ENCODE measurements at regions not wholly inside any gene's neighbourhood (a gene's known extent, or its start where the extent isn't known, plus 50 kb on each side); places are given as distances from the start of the nearest gene placed in this dataset.

DNA sequence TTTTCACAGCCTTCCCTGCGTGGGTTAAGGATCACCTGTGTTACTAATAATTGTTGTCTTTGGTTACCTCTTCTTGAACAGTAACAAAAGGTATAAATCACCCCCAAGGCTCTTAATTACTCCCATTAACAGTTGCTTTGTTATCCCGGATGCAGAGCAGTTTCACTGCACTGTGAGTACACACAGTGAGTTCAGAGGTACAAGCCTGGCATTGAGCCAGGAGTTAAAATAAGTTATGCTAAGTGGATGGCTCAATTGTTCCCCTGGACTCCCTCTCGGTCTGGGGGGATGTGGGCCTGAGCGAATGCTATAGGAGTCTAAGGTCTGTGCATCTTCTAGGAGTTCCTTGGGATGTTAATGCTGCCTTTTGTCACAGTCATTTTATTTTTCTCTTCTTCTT is 258.3 kb downstream of the ATG4C start:
- no peak for DNase-seq

GRCh38 chr1:63046539-63046938 is 262.6 kb downstream of the ATG4C start:
- DNase-seq, result no peak

GRCh38 chr1:63049135-63049534 is 265.2 kb downstream of the ATG4C start:
- no peak for DNase-seq

GRCh38 chr1:63051356-63051755 is 267.4 kb downstream of the ATG4C start:
- DNase-seq, result no peak

- DNase-seq, result no peak
These were observed 268.0 kb downstream of the ATG4C start for GRCh38 chr1:63051886-63052285.

- DNase-seq, result no peak
These were observed 268.2 kb upstream of the FOXD3 start for GRCh38 chr1:63054184-63054583.

GRCh38 chr1:63063367-63063766 is 259.0 kb upstream of the FOXD3 start:
- DNase-seq, result no peak

DNA sequence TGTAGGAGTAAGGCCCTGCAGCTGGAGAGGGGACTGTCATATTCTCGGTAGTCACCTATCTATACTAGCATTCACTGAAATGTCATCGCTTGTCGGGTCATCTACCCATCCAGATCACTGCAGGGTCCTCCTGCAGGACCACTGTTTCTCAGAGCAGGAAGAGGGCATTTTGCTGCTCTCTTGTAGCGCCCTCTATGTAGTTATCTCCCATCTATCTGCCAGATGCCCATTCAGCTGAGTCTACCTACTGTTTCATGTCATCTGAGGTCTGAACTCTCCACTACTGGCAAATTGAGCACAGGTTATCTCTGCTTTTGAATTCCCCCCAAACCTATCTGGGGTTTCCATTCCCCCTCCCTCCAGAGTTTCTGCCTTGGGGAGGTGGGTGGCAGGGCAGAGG is 258.2 kb upstream of the FOXD3 start:
- DNase-seq, result no peak

- no peak for DNase-seq
These were observed 253.7 kb upstream of the FOXD3 start for GRCh38 chr1:63068626-63069025.

- DNase-seq, result no peak
These were observed 253.2 kb upstream of the FOXD3 start for GRCh38 chr1:63069214-63069613.

DNA sequence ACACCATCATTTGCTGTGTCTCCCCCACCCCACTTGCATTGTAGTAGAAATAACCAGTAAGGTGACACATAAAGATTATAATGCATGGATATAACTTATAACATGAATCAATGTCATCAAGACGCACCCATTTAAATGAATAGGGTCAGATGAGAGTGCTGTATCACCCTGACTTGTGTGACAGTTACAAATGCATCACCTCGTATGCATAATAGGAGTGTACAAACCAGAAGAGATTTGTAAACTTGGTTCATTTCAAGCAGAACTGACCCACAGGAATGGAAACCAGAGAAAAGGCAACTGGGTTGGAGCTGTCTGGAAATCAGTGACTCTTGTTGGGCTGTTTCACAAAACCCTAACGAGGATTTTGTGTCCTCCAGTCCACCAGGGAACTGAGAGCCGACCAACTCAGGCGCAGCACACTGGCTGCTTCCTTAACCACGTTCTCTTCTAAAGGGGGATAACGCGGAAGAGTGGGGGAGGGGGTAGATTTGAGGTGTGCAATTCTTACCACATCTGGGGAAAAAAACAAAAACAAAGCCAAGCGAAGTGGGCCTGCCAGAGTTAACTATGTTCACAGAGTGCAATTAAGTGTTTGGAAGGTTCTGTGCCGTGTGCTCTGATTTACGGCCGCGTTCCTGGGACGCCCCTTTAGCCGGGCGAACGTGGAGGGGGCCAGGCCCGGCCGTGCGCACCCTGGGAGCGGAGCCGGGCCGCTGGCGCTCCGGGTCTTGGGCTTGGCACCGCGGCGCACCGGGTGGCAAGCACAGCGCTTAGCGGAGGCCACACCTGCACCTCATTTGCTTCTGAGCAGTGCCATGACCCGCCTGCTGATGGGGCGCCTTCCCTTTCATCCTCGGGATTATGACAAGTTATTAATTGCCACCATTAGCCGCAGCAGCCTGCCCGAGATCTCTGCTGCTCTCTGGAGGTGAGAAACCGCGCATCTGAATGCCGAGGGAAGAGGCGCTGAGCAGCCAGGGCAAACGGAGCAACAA is 248.8 kb upstream of the FOXD3 start:
- peak in 1 of 2 donors; percentile 29 for DNase-seq

- DNase-seq, result no peak
These were observed 248.0 kb upstream of the FOXD3 start for GRCh38 chr1:63074321-63074720.

- DNase-seq, result no peak
These were observed 239.6 kb upstream of the FOXD3 start for GRCh38 chr1:63082766-63083165.

DNA sequence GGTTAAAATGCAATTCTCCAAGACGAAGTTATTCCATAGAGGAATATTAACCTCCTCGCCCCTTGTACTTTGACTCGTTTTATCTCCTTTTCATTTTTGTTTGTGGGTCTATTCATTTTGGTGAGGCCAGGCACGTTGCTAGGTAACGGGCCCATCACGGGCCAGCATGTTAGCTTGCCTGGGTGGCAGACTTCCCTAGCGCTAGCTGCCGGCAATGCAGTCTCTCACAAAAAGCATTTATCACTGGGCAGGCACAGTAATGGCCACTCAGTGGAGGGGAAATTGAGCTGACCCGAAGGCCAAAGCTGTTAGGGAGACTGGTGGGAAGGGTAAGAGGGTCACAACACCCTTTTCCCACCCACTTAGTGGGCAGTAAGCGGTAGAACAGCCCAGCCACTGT is 234.4 kb upstream of the FOXD3 start:
- DNase-seq, result peak; percentile 34 to 41

GRCh38 chr1:63099188-63099587 is 223.2 kb upstream of the FOXD3 start:
- no peak for DNase-seq

DNA sequence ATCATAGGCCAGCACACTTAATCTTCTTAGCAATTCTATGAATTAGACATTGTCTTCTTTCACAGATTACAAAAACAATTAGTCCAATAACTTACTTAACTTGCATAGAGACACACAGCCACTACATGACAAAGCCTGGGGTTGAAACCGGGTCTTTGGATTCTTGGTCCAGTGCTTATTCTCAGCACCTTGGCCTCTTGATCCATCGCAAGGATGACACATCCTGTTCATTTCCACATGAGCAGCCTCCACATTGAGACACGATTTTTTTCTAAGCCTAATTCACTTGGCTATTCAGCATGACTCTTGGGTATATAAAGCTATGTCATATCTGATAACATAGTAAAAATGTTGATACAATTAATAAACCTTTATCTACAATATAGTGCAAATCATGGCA is 221.0 kb upstream of the FOXD3 start:
- DNase-seq, result no peak

DNA sequence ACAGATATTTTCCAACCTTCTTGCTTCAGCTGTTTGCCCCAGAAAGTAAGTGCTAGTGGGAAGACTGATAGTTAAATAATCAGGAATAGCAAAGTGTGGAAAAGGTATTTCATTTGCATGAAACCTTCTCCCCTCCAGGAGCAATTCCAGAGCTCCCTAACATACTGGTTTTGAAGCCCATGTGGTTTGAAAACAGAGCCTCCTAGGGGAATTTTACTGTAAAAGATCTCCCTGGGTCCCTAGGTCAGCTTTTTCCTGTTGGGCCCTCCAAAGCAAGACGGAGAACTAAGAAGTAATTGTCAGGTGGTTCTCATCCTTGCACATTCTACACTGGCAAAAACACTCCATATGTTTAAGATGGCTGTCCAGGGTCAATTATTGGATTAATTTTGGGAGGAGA is 218.7 kb upstream of the FOXD3 start:
- DNase-seq, result no peak

- no peak for DNase-seq
These were observed 215.3 kb upstream of the FOXD3 start for GRCh38 chr1:63107066-63107465.

DNA sequence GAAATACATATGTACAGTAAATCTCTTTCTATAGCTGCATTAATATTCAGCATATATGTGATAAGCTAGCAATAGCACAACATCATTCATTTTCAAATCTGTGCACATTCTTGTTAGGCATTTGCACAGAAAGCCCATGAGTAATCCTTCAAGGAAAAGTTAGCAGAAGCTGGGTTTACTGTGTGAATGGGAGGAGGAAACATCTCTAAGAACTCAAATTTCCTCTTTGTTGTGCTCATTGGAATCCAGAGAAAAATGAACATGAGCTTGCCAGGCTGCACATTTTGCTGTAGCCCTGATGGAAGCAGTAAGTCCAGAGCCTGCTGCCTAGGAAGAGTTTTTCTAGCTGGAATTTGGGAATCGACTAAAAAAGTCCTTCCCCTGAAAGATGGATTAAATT is 214.2 kb upstream of the FOXD3 start:
- no peak for DNase-seq

DNA sequence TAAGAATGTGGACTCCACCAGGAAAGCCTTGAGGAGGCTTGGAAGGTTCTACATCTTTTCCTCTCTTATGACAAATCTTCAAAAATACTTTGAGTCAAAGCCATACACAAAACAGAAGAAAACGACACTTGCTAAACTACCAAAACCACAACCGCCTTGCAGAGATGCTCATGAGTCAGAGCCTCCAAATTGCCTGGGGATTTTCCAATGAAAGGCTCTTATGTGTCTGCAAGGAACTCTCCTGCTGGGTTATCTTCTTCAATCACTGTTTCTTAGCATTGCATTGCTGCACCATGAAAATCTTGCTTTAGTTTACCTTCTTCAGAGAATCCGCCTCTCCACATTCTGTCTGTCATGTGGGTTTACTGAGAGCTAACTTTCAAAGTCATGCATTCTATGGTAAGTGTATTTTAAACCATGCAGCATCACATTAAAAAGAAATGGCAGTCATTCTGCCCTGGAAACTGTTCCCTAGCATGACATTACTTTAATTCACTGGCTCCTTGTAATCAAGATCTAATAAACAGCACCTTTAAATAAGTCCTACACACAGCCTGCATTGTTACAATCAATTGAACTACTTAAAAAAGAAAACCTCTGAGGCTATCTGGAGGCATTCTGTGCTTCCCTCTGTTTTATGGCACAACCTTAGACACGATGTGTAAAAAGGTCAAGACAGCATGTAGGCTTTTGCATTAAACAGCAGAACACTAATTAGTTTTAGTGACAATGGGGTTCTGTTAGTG is 210.0 kb upstream of the FOXD3 start:
- no peak for DNase-seq

GRCh38 chr1:63115527-63115926 is 206.8 kb upstream of the FOXD3 start:
- no peak for DNase-seq

GRCh38 chr1:63116016-63116415 is 206.4 kb upstream of the FOXD3 start:
- DNase-seq, result no peak

DNA sequence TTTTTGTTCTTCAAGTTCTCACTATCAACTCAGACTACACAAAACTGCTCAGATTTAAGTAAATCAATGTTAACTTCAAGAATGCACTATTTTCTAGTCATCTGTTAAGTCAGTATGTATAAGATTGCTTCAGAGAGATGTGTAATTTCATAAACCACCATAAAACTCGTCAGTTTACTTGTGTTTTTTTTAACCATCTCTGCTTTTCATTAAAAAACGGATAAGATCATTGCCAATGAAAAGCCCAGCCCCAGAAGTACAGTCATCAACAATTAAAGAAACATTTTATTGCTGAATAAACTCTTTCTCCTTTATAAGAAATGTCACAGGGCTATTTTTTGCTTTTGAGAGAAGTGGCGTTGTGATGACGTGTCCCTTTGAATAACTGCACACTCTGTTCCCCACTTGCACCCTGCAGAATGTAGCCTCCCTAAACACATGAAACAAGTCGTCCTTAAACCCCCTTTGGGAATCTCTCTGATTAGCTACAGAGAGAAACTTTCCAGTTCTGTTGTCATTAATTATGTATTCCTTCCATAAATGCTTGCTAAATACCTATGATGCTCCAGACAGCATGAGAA is 202.7 kb upstream of the FOXD3 start:
- DNase-seq, result no peak

DNA sequence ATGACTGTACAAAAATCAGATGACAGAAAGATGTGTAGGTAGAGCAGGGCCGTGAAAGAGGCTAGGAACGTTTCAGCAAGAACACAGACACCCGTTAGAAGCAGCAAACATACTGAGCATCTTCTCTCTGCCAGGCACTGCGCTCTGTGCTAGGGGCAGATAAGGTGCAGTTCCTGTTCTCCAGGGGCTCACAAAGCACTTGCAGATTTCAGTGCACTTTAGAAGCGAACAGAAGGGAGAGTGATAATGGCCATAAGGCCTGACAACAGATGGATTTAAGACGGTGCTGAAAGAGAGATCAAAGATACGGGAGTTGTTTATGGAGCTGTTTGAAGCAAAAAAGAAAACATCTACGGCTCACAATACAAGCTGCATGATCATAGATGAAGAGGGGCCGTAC is 200.3 kb upstream of the FOXD3 start:
- DNase-seq, result no peak

All from hippocampal formation (tissue), 2 donors.